SU-DHL-6 (cell line): ENCODE measurements at regions not wholly inside any gene's neighbourhood (a gene's known extent, or its start where the extent isn't known, plus 50 kb on each side); places are given as distances from the start of the nearest gene placed in this dataset.

ENCODE experiments used
- EZH2phosphoT487 ChIP-seq: fragments of 200-600 bp; sonication (generic), shearing (Covaris generic); conservative IDR thresholded peaks from 2 replicates; pipeline ENCODE4 v1.6.1; 2018; ENCODE audit warnings: mild to moderate bottlenecking, antibody characterized with exemption, low read length, moderate library complexity, mixed read lengths
- TF ChIP-seq, protein P1 (sequence below): fragments of 200-600 bp; sonication (generic); IDR thresholded peaks from one replicate; pipeline ENCODE4 v1.5.1; 2017; ENCODE audit warnings: antibody characterized with exemption, mild to moderate bottlenecking, low read length, moderate library complexity; ENCODE audit not compliant: insufficient read depth, poor library complexity, severe bottlenecking

DNA sequence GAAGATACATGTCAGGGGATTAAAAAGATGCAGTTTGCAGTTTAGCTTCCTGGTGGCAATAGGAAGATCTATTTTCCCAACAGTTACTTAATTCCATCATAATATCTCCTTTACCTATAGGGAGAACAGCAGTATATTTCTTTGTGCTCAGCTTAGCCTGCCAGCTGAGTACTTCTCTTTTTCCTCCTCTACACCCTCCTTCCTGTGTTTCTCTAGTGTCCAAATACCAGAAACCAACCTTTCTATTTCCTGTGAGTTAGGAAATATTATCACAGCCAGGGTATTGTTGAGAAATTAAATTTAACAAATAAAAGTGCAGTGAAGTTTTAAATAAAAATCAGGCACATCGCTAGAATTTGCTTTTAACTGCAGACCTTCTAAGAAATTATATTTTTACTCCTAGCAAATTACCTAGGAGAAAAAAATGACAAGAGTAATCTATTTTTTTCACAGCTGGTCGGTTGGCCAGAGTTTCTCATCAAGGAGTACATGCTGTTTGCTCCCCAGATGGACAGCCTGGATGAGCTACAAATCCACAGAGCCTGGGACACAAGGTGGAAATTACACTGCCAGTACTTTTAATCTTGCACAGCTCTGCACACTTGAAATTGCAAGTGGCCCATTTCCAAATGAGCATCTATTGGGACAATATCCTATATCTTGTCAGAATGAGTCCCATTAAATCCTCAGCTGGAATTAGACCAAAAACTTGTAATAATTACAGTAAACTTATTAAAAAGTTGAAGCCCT is 185.2 kb upstream of the CFAP20DC start:
- TF ChIP-seq, protein P1, sequence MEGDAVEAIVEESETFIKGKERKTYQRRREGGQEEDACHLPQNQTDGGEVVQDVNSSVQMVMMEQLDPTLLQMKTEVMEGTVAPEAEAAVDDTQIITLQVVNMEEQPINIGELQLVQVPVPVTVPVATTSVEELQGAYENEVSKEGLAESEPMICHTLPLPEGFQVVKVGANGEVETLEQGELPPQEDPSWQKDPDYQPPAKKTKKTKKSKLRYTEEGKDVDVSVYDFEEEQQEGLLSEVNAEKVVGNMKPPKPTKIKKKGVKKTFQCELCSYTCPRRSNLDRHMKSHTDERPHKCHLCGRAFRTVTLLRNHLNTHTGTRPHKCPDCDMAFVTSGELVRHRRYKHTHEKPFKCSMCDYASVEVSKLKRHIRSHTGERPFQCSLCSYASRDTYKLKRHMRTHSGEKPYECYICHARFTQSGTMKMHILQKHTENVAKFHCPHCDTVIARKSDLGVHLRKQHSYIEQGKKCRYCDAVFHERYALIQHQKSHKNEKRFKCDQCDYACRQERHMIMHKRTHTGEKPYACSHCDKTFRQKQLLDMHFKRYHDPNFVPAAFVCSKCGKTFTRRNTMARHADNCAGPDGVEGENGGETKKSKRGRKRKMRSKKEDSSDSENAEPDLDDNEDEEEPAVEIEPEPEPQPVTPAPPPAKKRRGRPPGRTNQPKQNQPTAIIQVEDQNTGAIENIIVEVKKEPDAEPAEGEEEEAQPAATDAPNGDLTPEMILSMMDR, result no peak
- TF ChIP-seq EZH2phosphoT487, result no peak
